ENCODE measurements at regions not wholly inside any gene's neighbourhood (a gene's known extent, or its start where the extent isn't known, plus 50 kb on each side); places are given as distances from the start of the nearest gene placed in this dataset.
"Not testable (repeated sequence)": the region's sequence is repeated elsewhere in the genome, so short reads cannot be mapped to it uniquely, and the experiment has no call there.

DNA sequence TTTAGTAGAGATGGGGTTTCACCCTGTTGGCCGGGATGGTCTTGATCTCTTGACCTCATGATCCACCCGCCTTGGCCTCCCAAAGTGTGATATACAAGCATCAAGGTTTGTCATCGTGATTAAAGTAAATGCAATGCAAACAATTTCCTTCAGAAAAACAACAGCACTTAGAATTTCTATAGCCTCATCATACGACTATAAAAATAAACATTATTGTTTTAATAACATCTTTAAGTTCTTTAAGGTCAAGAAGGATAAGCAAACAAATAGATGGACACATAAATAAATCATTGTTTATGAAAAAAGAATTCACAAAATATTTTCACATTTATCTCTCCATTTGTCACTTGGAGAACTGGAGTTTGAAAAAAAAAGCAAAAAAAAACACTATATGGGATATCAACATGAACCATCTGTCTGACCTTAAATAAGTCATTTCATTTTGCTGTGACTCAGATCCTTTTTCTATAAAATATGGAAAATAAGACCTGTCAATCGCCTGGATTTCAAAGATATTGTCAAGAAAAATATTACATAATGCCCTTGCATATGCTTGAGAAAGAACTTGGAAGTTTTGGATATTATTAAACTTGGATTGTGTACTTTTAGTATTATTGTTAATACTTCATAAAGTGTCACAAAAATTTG, 642.0 kb upstream of the KCNMB2 start:
- no peak for DNase-seq (ENCODE audit: low read depth in 2 of 2)

DNA sequence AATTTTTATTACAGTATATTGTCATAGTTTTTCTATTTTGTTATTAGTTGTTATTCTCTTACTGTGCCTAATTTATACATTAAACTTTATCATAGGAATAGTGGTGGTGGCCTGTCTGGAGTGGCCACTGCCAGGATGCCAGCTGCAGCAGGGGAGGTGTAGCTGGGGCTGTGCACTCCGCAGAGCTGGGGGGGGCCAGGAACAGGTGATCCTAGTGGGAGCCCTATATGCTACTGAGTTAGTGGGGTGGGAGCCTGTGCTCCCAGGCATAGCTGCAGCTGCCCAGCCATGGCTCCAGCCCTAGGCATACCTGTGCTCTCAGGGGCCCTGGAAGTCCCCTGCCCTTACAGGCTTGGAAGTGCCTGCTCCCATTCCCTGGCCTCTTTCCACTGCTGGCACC, 638.1 kb upstream of the KCNMB2 start:
- DNase-seq (ENCODE audit: low read depth in 2 of 2), result no peak

- DNase-seq (ENCODE audit: low read depth in 2 of 2), result no peak
These were observed 636.8 kb upstream of the KCNMB2 start for GRCh38 chr3:177899275-177900067.

DNA sequence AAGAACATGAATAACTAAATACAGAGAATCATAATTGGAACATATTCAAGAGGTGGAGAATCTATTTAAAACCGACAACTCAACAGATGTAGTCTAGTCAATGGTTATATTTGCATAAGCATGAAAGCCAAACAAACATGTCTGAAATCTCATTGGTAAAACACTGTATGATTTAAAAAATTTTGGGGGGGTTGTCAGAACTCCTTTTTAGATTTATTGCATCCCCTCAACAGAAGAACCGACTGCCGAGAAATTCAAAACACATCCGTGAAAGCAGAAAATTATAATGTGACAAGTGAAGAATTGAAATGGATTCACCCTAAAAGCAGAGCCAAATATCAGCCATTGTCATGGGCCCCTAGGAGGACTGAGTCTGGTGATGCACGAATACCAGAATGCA, 633.4 kb upstream of the KCNMB2 start:
- DNase-seq (ENCODE audit: low read depth in 2 of 2), result no peak

DNA sequence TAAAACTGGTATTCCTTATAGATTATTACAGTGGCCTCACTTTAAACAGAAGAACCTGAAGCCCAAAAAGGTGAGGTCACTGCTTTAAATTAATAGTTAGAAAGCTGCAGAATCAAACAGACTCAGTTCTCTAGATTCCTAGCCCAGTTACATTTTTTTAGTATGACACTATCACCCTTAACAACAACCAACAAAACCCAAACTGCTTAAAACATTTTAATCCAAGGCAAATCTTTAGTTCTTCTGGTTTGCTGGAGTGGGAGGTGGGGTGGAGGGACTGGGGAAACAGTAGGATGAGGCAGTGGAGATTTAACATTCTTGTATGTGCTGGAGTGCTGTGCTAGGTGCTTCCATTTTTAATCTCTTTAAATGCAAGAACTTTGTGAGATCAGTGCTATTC, 631.6 kb upstream of the KCNMB2 start:
- DNase-seq (ENCODE audit: low read depth in 2 of 2), result no peak

GRCh38 chr3:177905173-177906125, 630.8 kb upstream of the KCNMB2 start:
- no peak for DNase-seq (ENCODE audit: low read depth in 2 of 2)

- DNase-seq (ENCODE audit: low read depth in 2 of 2), result no peak
These were observed 630.1 kb upstream of the KCNMB2 start for GRCh38 chr3:177906126-177906511.

- no peak for DNase-seq (ENCODE audit: low read depth in 2 of 2)
These were observed 629.5 kb upstream of the KCNMB2 start for GRCh38 chr3:177906578-177907229.

DNA sequence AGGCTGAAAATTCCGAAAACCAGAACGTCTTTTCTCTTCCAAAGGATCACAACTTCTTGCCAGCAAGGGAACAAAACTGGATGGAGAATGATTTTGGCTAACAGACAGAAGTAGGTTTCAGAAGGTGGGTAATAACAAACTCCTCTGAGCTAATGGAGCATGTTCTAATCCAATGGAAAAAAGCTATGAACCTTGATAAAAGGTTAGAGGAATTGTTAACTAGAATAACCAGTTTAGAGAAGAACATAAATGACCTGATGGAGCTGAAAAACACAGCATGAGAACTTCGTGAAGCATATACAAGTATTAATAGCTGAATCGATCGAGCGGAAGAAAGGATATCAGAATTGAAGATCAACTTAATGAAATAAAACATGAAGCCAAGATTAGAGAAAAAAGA, 626.7 kb upstream of the KCNMB2 start:
- DNase-seq (ENCODE audit: low read depth in 2 of 2), result not testable (repeated sequence)

- no peak for DNase-seq (ENCODE audit: low read depth in 2 of 2)
These were observed 622.0 kb upstream of the KCNMB2 start for GRCh38 chr3:177914224-177914623.

GRCh38 chr3:177916461-177916860, 619.8 kb upstream of the KCNMB2 start:
- no peak for DNase-seq (ENCODE audit: low read depth in 2 of 2)

DNA sequence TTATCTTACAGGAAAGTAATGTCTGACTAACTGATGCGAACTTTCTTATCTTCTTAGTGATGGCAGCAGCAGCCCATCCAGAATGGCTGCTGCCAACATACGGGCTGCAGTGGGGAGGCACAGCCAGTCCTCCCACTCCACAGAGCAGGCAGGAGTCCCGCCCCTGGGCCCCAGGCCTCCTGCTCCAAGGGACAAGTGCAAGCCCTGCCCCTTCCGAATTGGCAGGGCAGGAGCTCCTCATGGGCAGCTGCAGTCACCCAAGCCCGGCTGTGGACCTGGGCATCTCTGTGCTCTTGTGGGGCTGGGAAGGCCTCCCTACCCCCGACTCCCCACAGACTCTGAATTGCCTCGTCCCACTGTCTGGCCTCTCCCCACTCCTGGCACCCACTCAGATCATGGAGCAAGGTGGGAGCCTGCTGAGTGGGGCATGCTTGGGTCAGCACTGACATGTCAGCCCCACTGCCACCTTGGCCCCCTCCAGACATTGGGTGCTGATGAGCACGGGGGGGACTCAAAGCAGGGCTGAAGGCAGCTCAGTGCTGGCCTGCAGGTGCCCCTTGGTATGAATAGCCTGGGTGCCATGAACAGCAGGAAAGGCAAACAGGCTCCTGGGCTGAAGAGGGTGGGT, 618.9 kb upstream of the KCNMB2 start:
- no peak for DNase-seq (ENCODE audit: low read depth in 2 of 2)

DNA sequence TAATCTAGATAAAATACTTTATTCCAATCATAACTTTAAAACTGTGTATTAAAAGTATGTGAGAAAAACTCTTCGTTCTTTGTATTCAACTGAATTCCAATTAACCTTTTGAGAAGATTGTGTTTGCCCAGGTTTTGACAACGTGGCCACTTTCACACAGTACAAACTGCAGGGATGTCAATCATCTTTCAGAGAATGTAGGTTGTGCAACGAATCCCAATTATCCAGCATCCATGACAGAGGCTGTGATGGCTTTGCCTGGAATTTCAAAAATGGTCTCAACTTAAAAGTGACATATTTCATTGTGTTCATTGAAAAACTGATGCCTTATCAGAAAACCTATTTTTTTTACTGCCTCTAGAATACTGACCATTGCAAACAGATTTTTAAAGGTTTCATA, 615.1 kb upstream of the KCNMB2 start:
- no peak for DNase-seq (ENCODE audit: low read depth in 2 of 2)

DNA sequence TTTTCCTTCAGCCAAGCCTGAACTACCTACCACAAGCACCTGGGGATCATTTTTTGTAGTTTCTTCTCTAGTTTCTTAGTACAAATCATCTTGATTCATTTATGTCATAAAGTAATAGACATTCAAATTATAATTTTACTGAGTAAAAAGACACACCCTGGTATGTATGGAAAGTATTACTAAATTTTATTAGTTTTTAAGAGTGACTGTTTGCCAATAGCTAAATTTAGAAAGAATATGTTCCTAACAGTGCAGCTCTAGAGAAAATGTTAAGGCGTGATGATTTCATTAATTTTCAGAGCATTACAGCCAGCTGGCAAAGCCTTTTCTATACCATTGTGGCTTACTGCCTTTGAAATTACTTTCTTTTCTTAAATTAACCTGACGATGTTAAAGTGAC, 612.0 kb upstream of the KCNMB2 start:
- DNase-seq (ENCODE audit: low read depth in 2 of 2), result no peak

DNA sequence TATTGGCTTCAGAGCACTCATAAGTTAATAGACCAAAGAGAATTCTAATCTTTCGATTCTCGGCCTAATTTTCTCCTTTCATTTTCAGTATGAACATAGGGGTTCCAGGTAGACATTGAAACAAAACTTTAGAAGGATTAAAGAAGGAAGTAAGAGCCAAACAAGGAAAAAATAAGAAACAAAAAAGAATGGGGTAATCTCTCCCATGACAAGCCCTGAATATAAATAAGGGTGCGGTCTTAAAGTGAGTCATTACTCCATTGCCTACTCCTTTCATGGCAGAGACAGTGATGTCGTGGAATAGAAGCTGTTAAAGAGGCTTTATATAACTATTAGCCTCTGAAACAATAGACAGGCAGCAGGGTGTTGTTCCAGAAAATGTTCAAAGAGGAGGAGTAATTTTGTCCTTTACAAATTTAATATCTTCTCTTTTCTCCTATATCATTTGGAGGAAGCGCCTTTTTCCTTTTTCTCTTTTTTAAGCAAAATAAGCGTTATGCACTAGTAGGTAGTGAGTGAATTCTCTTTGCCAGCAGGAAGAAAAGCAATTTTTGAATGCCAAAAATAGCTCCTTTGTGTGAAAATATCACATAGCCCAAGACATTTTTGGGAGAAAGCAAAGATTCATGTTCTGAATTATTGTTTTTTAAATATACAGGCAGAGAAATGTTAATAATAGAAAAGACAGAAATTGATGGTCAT, 607.9 kb upstream of the KCNMB2 start:
- no peak for DNase-seq (ENCODE audit: low read depth in 2 of 2)

GRCh38 chr3:177929310-177929709, 606.9 kb upstream of the KCNMB2 start:
- DNase-seq (ENCODE audit: low read depth in 2 of 2), result no peak

- DNase-seq (ENCODE audit: low read depth in 2 of 2), result no peak
These were observed 605.5 kb upstream of the KCNMB2 start for GRCh38 chr3:177930771-177931170.

- no peak for DNase-seq (ENCODE audit: low read depth in 2 of 2)
These were observed 604.9 kb upstream of the KCNMB2 start for GRCh38 chr3:177931346-177931745.

GRCh38 chr3:177932346-177932745, 603.9 kb upstream of the KCNMB2 start:
- DNase-seq (ENCODE audit: low read depth in 2 of 2), result no peak

DNA sequence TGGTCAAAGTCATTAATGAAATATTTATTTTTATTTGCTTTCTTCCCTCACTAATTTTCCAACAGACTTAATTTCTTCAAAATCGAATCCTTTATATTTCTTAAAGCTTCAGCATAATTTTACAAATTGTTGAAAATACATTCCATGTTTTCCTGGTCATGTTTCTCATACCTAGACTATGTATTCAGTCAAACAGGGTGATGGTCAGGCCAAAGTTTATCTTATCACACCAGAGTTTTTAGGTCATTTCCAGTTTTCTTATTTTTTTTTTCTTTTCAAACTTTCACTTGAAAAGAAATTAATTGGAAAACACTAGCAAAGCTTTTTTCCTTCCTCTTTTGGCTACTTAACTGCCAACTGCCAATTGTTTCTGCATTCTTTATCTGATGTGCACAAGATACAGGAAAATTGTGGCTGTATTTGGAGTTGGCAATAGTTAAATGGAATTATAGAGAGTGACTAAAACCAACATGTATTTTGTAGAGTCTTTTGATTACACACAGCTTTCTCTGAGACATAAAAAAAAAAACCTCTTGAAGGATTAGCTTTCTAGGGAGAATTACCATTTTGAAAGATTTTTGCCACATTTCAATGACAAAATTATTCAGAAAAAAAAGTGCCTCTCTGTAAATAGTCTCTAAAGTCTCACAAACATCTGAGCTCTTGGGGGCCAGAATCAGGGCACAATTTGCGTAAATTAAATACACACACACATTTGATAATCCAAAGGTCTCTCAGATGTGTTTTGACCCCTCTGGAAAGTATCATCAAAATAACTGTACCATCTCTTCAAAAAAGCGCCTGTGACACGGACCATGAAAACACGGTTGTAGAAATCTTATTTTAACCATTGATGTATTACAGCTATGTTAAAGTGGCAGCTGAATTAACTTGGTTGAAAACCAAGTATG, 603.2 kb upstream of the KCNMB2 start:
- DNase-seq (ENCODE audit: low read depth in 2 of 2), result no peak
